WERI-Rb-1 (cell line): ENCODE measurements at regions not wholly inside any gene's neighbourhood (a gene's known extent, or its start where the extent isn't known, plus 50 kb on each side); places are given as distances from the start of the nearest gene placed in this dataset.

Experiments
- DNase-seq: peaks from one replicate; pipeline ENCODE4 v3.0.0-alpha.2; 2020
- H3K27ac ChIP-seq: fragments of 250-450 bp; sonication (Bioruptor Pico); 2 replicates; pipeline ENCODE4 v1.5.1; 2020; ENCODE audit warnings: mild to moderate bottlenecking, moderate library complexity
- H3K27me3 ChIP-seq: fragments of 250-450 bp; sonication (Bioruptor Pico); 2 replicates; pipeline ENCODE4 v1.5.1; 2021; ENCODE audit warnings: mild to moderate bottlenecking, low read depth, moderate library complexity; ENCODE audit not compliant: insufficient read depth, severe bottlenecking
- H3K36me3 ChIP-seq: fragments of 250-450 bp; sonication (Bioruptor Pico); 2 replicates; pipeline ENCODE4 v1.5.1; 2020; ENCODE audit warnings: mild to moderate bottlenecking, moderate library complexity
- H3K4me3 ChIP-seq: 2 replicates; pipeline ENCODE4 v1.5.1; 2011; ENCODE audit warnings: low read depth, mild to moderate bottlenecking, control low read depth, low read length
- H3K9me3 ChIP-seq: fragments of 250-450 bp; sonication (Bioruptor Pico); 2 replicates; pipeline ENCODE4 v1.5.1; 2021; ENCODE audit warnings: mild to moderate bottlenecking, moderate library complexity; ENCODE audit not compliant: severe bottlenecking
- TF ChIP-seq, protein P1 (sequence below): IDR thresholded peaks from 2 replicates; pipeline ENCODE4 v1.5.1; 2011; ENCODE audit warnings: low read depth, mild to moderate bottlenecking, control low read depth, inconsistent platforms, low read length

- Histone ChIP-seq H3K9me3 (peaks cover 2% of the 10 kb centered on the region), H3K4me3 (no peak overlapping the region), H3K27ac (no peak overlapping the region), H3K27me3 (no peaks in the 10 kb centered on the region), H3K36me3 (no peaks in the 10 kb centered on the region)
- no peak for DNase-seq
- TF ChIP-seq, protein P1, sequence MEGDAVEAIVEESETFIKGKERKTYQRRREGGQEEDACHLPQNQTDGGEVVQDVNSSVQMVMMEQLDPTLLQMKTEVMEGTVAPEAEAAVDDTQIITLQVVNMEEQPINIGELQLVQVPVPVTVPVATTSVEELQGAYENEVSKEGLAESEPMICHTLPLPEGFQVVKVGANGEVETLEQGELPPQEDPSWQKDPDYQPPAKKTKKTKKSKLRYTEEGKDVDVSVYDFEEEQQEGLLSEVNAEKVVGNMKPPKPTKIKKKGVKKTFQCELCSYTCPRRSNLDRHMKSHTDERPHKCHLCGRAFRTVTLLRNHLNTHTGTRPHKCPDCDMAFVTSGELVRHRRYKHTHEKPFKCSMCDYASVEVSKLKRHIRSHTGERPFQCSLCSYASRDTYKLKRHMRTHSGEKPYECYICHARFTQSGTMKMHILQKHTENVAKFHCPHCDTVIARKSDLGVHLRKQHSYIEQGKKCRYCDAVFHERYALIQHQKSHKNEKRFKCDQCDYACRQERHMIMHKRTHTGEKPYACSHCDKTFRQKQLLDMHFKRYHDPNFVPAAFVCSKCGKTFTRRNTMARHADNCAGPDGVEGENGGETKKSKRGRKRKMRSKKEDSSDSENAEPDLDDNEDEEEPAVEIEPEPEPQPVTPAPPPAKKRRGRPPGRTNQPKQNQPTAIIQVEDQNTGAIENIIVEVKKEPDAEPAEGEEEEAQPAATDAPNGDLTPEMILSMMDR, result no peak
Measured at GRCh38 chr2:129293326-129293725, 686.1 kb upstream of the RAB6C start.

GRCh38 chr2:129296396-129296795 lies 683.1 kb upstream of the RAB6C start:
- H3K36me3 ChIP-seq, result no peaks in the 10 kb centered on the region
- no peak for DNase-seq
- no peak overlapping the region for H3K27ac ChIP-seq
- no peak overlapping the region for H3K4me3 ChIP-seq
- peaks cover 2% of the 10 kb centered on the region for H3K9me3 ChIP-seq
- TF ChIP-seq, protein P1, result no peak
- H3K27me3 ChIP-seq, result no peaks in the 10 kb centered on the region

- H3K27ac ChIP-seq, result no peak overlapping the region
- DNase-seq, result no peak
- H3K9me3 ChIP-seq, result peaks cover 2% of the 10 kb centered on the region
- TF ChIP-seq, protein P1, result no peak
- no peak overlapping the region for H3K4me3 ChIP-seq
- no peaks in the 10 kb centered on the region for H3K27me3 ChIP-seq
- H3K36me3 ChIP-seq, result no peaks in the 10 kb centered on the region
Measured at GRCh38 chr2:129296806-129297205, 682.7 kb upstream of the RAB6C start.

DNA sequence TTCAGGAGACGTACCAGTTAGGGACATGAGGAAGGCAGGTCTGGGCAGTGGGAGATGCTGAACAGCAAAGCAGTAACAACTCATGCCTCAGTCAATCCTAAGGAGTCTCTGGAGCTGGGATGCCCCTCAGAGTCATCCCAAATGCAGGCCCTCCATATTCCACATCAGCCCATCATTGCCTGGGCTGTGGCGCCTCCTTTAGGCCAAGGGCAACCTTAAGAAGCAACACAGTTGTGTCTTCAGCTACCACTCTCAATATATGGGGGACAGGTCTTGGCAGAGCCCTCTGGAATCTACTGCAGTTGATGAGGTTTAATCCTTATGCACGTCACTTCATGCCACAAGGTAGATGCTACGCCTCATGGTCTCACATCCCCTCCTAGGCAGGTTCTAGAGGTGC lies 682.0 kb upstream of the RAB6C start:
- DNase-seq, result no peak
- Histone ChIP-seq H3K27ac (no peak overlapping the region), H3K36me3 (no peaks in the 10 kb centered on the region), H3K4me3 (no peak overlapping the region), H3K9me3 (peaks cover 2% of the 10 kb centered on the region), H3K27me3 (no peaks in the 10 kb centered on the region)
- TF ChIP-seq, protein P1, result 0 out of 2 replicates have a peak, but pooled peaks have one; percentile 8

DNA sequence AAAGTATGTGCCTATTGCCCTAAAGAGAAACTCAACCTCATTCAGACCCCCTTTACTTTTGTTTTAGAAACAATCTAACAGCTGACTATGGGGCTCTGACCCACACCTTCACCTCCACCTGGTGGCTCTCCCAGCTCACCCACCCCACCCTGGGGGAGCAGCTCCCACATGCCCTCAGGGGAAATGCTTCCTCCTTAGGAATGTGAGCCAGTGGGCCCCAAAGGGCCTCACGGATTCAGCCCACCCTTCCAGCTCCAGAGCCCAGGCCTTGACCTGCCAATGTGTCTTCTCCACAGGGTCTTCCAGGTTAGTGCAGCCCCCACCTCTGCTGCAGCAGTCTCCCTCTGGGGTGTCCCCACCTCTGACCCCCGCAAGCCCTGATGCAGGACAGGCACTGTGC lies 680.1 kb upstream of the RAB6C start:
- TF ChIP-seq, protein P1, result no peak
- no peak for DNase-seq
- Histone ChIP-seq H3K9me3 (peaks cover under 1% of the 10 kb centered on the region), H3K27ac (no peak overlapping the region), H3K4me3 (no peak overlapping the region), H3K27me3 (no peaks in the 10 kb centered on the region), H3K36me3 (no peaks in the 10 kb centered on the region)

DNA sequence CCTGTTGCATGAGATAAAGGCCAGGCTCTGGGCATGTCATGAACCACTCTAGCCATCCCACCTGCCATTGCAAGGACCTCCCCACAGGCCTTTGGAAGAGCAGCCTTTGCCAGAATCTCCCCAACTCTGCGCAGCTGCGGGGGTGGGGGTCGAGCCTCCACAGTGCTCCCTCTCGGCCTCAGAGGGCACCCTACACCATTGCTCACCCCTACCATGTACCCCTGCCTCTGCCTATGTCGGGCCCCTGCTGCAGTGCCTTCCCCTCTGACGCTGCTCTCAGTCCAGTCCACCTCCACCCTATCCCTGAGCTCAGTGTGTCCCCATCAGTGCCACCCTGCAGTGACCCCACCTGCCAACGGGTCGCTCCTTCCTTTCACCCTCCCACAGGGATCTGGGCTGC lies 679.7 kb upstream of the RAB6C start:
- H3K27me3 ChIP-seq, result no peaks in the 10 kb centered on the region
- no peak for DNase-seq
- no peaks in the 10 kb centered on the region for H3K9me3 ChIP-seq
- TF ChIP-seq, protein P1, result no peak
- H3K4me3 ChIP-seq, result no peak overlapping the region
- H3K36me3 ChIP-seq, result no peaks in the 10 kb centered on the region
- H3K27ac ChIP-seq, result no peak overlapping the region
